Liver (tissue), 8 donors: ENCODE measurements at regions not wholly inside any gene's neighbourhood (a gene's known extent, or its start where the extent isn't known, plus 50 kb on each side); places are given as distances from the start of the nearest gene placed in this dataset.

Experiments used
- DNase-seq: peaks from one replicate; pipeline ENCODE4 v3.0.0-alpha.2; 2017; ENCODE audit warnings: low spot score
- H3K27ac ChIP-seq, 2 donors: one replicate each; pipeline ENCODE4 v1.7.0; 2013; ENCODE audit warnings: inconsistent platforms in 2 of 2, low read length in 2 of 2, control low read depth in 1 of 2, low read depth in 1 of 2, mild to moderate bottlenecking in 1 of 2
- H3K27me3 ChIP-seq, 4 donors: one replicate each; pipeline versions ENCODE4 v1.6.1 to v1.7.0; 2013; ENCODE audit warnings: low read length in 3 of 4, inconsistent platforms in 1 of 4, mild to moderate bottlenecking in 1 of 4, moderate library complexity in 1 of 4; ENCODE audit not compliant: control insufficient read depth in 4 of 4, insufficient read depth in 4 of 4
- H3K36me3 ChIP-seq, 4 donors: one replicate each; pipeline versions ENCODE4 v1.6.1 to v1.7.0; 2013; ENCODE audit warnings: low read length in 3 of 4, mild to moderate bottlenecking in 3 of 4, low read depth in 1 of 4, moderate library complexity in 1 of 4; ENCODE audit not compliant: control insufficient read depth in 4 of 4, insufficient read depth in 3 of 4
- H3K4me1 ChIP-seq, 4 donors: one replicate each; pipeline versions ENCODE4 v1.6.1 to v1.7.0; 2013; ENCODE audit warnings: low read length in 3 of 4, mild to moderate bottlenecking in 3 of 4, moderate library complexity in 1 of 4; ENCODE audit not compliant: control insufficient read depth in 4 of 4, insufficient read depth in 4 of 4
- H3K4me3 ChIP-seq, 3 donors: one replicate each; pipeline versions ENCODE4 v1.6.1 to v1.7.0; 2013; ENCODE audit warnings: low read length in 3 of 3, control low read depth in 1 of 3, low read depth in 1 of 3, mild to moderate bottlenecking in 1 of 3
- H3K9ac ChIP-seq, 2 donors: one replicate each; pipeline ENCODE4 v1.7.0; 2013; ENCODE audit warnings: low read length in 2 of 2, mild to moderate bottlenecking in 2 of 2, moderate library complexity in 2 of 2, control low read depth in 1 of 2, low read depth in 1 of 2
- H3K9me3 ChIP-seq, 4 donors: one replicate each; pipeline versions ENCODE4 v1.6.1 to v1.7.0; 2013; ENCODE audit warnings: low read length in 3 of 4; ENCODE audit not compliant: control insufficient read depth in 4 of 4
- ATF3 ChIP-seq: IDR thresholded peaks from 2 replicates; pipeline ENCODE4 v1.6.1; 2016; ENCODE audit warnings: antibody characterized with exemption
- CTCF ChIP-seq: fragments of 150-350 bp; IDR thresholded peaks from 2 replicates; pipeline ENCODE4 v1.5.1; 2017; ENCODE audit warnings: improper control_type of control experiment, low read depth, low read length; ENCODE audit not compliant: missing input control
- EGR1 ChIP-seq, 2 donors: IDR thresholded peaks; 2 replicates each; pipeline ENCODE4 v1.6.1; 2016 to 2018; ENCODE audit warnings: antibody characterized with exemption in 2 of 2, low read depth in 2 of 2
- FOXA1 ChIP-seq: IDR thresholded peaks from 2 replicates; pipeline ENCODE4 v1.6.1; 2016; ENCODE audit warnings: antibody characterized with exemption
- FOXA2 ChIP-seq: IDR thresholded peaks from 2 replicates; pipeline ENCODE4 v1.6.1; 2016; ENCODE audit warnings: antibody characterized with exemption
- GABPA ChIP-seq, 2 donors: IDR thresholded peaks in 1 of 2; conservative IDR thresholded peaks in 1 of 2; 2 replicates each; pipeline ENCODE4 v1.6.1; 2016; ENCODE audit warnings: antibody characterized with exemption in 2 of 2, mild to moderate bottlenecking in 1 of 2, moderate library complexity in 1 of 2
- HNF4A ChIP-seq, 2 donors: conservative IDR thresholded peaks; 2 replicates each; pipeline ENCODE4 v1.6.1; 2016; ENCODE audit warnings: antibody characterized with exemption in 2 of 2, mild to moderate bottlenecking in 2 of 2
- HNF4G ChIP-seq: IDR thresholded peaks from 2 replicates; pipeline ENCODE4 v1.6.1; 2016; ENCODE audit warnings: antibody characterized with exemption
- NR2F2 ChIP-seq: IDR thresholded peaks from 2 replicates; pipeline ENCODE4 v1.6.1; 2016; ENCODE audit warnings: antibody characterized with exemption
- RAD21 ChIP-seq, 2 donors: IDR thresholded peaks; 2 replicates each; pipeline ENCODE4 v1.6.1; 2016; ENCODE audit warnings: antibody characterized with exemption in 2 of 2, mild to moderate bottlenecking in 2 of 2
- RXRA ChIP-seq, 2 donors: IDR thresholded peaks; 2 replicates each; pipeline ENCODE4 v1.6.1; 2017 to 2018; ENCODE audit warnings: antibody characterized with exemption in 2 of 2, mild to moderate bottlenecking in 1 of 2
- WGBS: extraction: QIAGEN DNeasy Blood & Tissue Kit; methylation state at CpG from one replicate; pipeline ENCODE4 v1.1.7; 2013; 5-methylcytosine and 5-hydroxymethylcytosine counted together
- TF ChIP-seq, protein P1 (sequence below): IDR thresholded peaks from 2 replicates; pipeline ENCODE4 v1.6.1; 2016; ENCODE audit warnings: antibody characterized with exemption
- donor health status: healthy.
- donor health status: healthy.
- donor health status: healthy.
- donor health status: healthy.
- donor health status: healthy.

GRCh38 chr4:28386776-28387175 lies 1526.1 kb downstream of the STIM2 start:
- Histone ChIP-seq H3K4me3 (no peak overlapping the region), H3K27me3 (no peaks in the 10 kb centered on the region), H3K9me3 (no peaks in the 10 kb centered on the region), H3K36me3 (no peaks in the 10 kb centered on the region), H3K9ac (no peak overlapping the region), H3K4me1 (no peaks in the 10 kb centered on the region), H3K27ac (no peak overlapping the region)
- DNase-seq = no peak
- TF ChIP-seq RAD21 (IDR thresholded peaks at IDR 0.05) (no peak), NR2F2 (no peak)

DNA sequence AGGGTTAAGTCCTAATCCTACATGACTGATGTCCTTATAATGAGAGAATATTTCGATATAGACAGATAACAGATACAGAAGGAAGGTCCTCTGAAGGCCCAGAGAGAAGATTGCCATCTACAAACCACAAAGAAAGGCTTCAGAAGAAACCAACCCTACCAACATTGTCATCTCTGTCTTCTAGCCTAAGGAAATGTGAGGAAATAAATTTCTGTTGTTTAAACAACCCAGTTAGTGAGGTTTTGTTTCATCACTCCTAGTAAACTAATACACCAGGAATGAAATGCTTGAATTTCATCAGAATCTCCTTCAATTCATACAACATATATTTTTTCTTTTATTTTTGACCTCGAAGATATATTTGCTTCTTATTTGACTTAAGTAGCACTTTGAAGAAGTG lies 1527.8 kb downstream of the STIM2 start:
- H3K27me3 ChIP-seq = no peaks in the 10 kb centered on the region
- no peaks in the 10 kb centered on the region for H3K36me3 ChIP-seq
- H3K27ac ChIP-seq = no peak overlapping the region
- H3K9ac ChIP-seq = no peak overlapping the region
- TF ChIP-seq RXRA (IDR thresholded peaks at IDR 0.05) = no peak
- no peak for TF ChIP-seq NR2F2
- no peak for DNase-seq
- no peaks in the 10 kb centered on the region for H3K4me1 ChIP-seq
- 57% methylated on average over 2 of the region's 2 CpGs for WGBS
- H3K9me3 ChIP-seq = no peaks in the 10 kb centered on the region
- H3K4me3 ChIP-seq = no peak overlapping the region

- no peak overlapping the region for H3K27ac ChIP-seq
- no peak for TF ChIP-seq FOXA2
- no peaks in the 10 kb centered on the region for H3K27me3 ChIP-seq
- DNase-seq = no peak
- no peak overlapping the region for H3K4me3 ChIP-seq
- H3K9me3 ChIP-seq = no peaks in the 10 kb centered on the region
- no peak overlapping the region for H3K9ac ChIP-seq
- H3K4me1 ChIP-seq = no peaks in the 10 kb centered on the region
- 71% methylated on average over 4 of the region's 4 CpGs for WGBS
- H3K36me3 ChIP-seq = no peaks in the 10 kb centered on the region
Observed at GRCh38 chr4:28391877-28392276, 1531.2 kb downstream of the STIM2 start.

DNA sequence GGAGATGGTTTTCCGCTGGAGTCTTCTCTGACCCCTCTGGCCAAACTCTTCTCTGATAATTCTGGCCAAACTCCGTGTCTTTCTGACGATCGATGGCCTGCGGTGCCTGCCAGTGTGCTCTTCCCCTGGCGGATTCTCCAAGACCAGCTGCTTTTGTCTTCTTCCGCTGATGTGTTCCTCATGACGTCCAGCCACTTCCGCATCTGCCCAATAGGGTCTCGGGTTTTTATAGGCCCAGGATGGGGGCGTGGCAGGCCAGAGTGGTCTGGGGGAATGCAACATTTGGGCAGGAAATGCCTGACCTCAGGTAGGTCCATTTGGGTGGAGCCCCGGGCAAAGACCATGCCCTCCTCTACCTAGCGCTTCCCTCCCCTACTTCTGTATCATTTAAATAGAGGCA lies 1542.1 kb downstream of the STIM2 start:
- no peaks in the 10 kb centered on the region for H3K4me1 ChIP-seq
- no peak overlapping the region for H3K4me3 ChIP-seq
- peaks cover 0 to 3% (median 0%) of the 10 kb centered on the region in 4 donors for H3K27me3 ChIP-seq
- no peaks in the 10 kb centered on the region for H3K9me3 ChIP-seq
- WGBS = 84% methylated on average over 13 of the region's 13 CpGs
- no peak overlapping the region for H3K9ac ChIP-seq
- no peaks in the 10 kb centered on the region for H3K36me3 ChIP-seq
- H3K27ac ChIP-seq = no peak overlapping the region
- no peak for DNase-seq
- no peak for TF ChIP-seq HNF4A (conservative IDR thresholded peaks at IDR 0.05)
- TF ChIP-seq HNF4G = no peak
- TF ChIP-seq EGR1 (IDR thresholded peaks at IDR 0.05; ENCODE audit: low read depth in 2 of 2) = no peak
- no peak for TF ChIP-seq FOXA1
- no peak for TF ChIP-seq GABPA (IDR thresholded peaks at IDR 0.05 in 1 of 2, conservative IDR thresholded peaks at IDR 0.05 in 1 of 2)
- TF ChIP-seq NR2F2 = no peak
- no peak for TF ChIP-seq ATF3
- no peak for TF ChIP-seq FOXA2
- no peak for TF ChIP-seq CTCF
- TF ChIP-seq, protein P1, sequence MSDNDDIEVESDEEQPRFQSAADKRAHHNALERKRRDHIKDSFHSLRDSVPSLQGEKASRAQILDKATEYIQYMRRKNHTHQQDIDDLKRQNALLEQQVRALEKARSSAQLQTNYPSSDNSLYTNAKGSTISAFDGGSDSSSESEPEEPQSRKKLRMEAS = no peak
